ENCODE measurements at regions not wholly inside any gene's neighbourhood (a gene's known extent, or its start where the extent isn't known, plus 50 kb on each side); places are given as distances from the start of the nearest gene placed in this dataset.

DNA sequence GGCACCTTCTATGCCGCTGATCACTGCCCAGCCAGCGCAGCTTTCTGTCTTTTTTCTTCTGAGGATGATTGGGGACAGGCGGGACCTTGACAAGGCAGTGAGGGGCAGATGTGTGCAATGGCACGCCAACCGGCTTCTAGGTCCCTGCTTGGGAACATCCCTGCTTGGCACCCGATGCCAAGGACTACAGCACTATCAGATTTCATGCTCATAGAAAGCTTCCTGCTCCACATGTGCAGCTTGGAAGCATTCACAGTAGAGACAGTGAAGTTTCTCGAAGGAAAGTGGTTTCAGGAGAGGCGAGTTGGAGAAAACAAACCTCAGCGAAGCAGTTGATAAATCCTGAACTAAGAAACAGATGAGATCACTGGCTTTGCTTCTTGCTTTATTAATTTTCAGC is 267.5 kb upstream of the HABP2 start:
- TF ChIP-seq, protein P1, sequence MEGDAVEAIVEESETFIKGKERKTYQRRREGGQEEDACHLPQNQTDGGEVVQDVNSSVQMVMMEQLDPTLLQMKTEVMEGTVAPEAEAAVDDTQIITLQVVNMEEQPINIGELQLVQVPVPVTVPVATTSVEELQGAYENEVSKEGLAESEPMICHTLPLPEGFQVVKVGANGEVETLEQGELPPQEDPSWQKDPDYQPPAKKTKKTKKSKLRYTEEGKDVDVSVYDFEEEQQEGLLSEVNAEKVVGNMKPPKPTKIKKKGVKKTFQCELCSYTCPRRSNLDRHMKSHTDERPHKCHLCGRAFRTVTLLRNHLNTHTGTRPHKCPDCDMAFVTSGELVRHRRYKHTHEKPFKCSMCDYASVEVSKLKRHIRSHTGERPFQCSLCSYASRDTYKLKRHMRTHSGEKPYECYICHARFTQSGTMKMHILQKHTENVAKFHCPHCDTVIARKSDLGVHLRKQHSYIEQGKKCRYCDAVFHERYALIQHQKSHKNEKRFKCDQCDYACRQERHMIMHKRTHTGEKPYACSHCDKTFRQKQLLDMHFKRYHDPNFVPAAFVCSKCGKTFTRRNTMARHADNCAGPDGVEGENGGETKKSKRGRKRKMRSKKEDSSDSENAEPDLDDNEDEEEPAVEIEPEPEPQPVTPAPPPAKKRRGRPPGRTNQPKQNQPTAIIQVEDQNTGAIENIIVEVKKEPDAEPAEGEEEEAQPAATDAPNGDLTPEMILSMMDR (conservative IDR thresholded peaks at IDR 0.05 in 1 of 2, IDR thresholded peaks at IDR 0.05 in 1 of 2; ENCODE audit: low read depth in 1 of 2, low read length in 2 of 2): no peak
- no peak for TF ChIP-seq EZH2 (IDR thresholded peaks at IDR 0.05; ENCODE audit: low read length, missing control alignments)

All from fibroblast of lung (primary cell).